LNCaP clone FGC (cell line): ENCODE measurements at regions not wholly inside any gene's neighbourhood (a gene's known extent, or its start where the extent isn't known, plus 50 kb on each side); places are given as distances from the start of the nearest gene placed in this dataset.

Source experiments
- DNase-seq: peaks from one replicate; pipeline ENCODE4 v3.0.0-alpha.2; 2011; ENCODE audit warnings: low read depth
- H3K4me3 ChIP-seq: 2 replicates; pipeline ENCODE4 v1.5.1; 2011; ENCODE audit warnings: mild to moderate bottlenecking, low read depth, low read length, control low read depth
- TF ChIP-seq, protein P1 (sequence below): IDR thresholded peaks from 2 replicates; pipeline ENCODE4 v1.5.1; 2012; ENCODE audit warnings: mild to moderate bottlenecking; ENCODE audit not compliant: control insufficient read depth, insufficient read depth; ENCODE audit errors: extremely low read depth

DNA sequence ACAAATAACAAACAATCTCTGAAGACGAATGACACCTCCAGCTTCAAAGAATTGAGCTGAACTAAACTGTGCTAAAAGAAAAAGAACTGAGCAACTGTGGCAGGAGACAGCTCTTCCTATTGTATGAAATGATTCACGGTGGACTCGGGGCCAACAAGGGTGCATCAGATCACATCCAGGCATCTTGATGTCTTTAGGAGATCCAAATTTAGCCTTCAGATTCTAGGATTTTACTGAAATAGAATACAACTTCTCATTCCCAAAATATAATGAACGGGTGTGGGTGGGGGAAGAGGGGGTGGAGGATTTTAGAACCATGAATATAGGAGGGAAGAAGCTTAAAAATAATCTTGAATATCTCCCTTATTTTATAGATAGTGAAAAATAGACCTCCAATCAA, 631.8 kb downstream of the ELAVL2 start:
- no peak overlapping the region for H3K4me3 ChIP-seq
- no peak for DNase-seq
- TF ChIP-seq, protein P1, sequence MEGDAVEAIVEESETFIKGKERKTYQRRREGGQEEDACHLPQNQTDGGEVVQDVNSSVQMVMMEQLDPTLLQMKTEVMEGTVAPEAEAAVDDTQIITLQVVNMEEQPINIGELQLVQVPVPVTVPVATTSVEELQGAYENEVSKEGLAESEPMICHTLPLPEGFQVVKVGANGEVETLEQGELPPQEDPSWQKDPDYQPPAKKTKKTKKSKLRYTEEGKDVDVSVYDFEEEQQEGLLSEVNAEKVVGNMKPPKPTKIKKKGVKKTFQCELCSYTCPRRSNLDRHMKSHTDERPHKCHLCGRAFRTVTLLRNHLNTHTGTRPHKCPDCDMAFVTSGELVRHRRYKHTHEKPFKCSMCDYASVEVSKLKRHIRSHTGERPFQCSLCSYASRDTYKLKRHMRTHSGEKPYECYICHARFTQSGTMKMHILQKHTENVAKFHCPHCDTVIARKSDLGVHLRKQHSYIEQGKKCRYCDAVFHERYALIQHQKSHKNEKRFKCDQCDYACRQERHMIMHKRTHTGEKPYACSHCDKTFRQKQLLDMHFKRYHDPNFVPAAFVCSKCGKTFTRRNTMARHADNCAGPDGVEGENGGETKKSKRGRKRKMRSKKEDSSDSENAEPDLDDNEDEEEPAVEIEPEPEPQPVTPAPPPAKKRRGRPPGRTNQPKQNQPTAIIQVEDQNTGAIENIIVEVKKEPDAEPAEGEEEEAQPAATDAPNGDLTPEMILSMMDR = no peak

DNA sequence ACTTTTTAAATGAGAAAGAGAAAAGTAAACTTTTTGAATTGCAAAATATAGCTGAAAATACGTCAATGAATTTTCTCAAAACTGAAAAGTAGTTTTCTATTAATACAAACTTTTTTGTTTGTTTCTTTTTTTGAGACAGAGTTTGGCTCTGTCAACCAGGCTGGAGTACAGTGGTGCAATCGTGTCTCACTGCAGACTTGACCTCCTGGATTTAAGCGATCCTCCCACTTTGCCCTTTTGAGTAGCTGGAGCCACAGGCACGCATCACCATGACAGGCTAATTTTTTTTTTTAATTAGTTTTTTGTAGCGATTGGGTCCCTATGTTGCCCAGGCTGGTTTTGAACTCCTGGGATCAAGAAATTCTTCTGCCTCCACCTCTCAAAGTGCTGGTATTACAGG, 610.4 kb downstream of the ELAVL2 start:
- H3K4me3 ChIP-seq = no peak overlapping the region
- TF ChIP-seq, protein P1 = no peak
- no peak for DNase-seq

DNA sequence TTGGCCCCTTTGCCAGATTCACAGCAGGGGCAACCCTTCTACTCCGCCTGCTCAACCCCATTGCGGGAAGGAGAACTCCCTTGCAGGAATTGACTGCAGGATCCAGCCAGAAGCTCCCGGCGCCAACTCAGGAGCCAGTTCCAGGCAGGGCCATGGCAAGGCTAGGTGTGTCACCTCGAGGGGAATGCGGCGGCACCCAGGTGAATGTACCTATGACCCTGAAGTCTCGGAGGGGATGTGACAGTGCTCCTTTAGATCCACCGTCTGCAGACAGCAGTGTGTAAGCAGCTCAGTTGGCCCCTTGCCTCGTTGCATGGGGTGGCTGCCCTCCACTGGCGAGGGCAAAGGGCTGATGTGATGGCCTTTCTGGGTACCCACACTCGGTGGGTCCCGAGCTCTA, 606.6 kb downstream of the ELAVL2 start:
- no peak for DNase-seq
- TF ChIP-seq, protein P1 = no peak
- H3K4me3 ChIP-seq = no peak overlapping the region

DNA sequence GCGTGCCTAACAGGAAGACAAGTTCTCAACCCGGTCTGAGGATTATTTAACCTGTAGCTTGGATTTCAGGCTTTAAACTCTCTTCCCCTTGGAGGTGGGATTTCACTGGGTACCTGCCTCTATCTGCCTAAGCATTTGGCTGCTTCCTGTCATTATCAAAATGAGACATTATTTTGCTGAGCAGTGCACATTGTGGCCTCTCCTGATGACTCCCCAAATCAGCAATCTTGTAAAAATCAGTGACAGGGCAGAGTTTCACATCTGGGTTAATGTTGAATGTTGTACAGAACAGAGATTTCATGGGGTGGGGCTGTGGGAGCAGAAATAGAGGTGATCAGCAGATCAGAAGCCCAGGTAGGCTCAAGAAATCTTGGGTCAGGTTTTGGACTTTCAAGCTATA, 605.9 kb downstream of the ELAVL2 start:
- TF ChIP-seq, protein P1 = no peak
- DNase-seq = no peak
- H3K4me3 ChIP-seq = no peak overlapping the region

DNA sequence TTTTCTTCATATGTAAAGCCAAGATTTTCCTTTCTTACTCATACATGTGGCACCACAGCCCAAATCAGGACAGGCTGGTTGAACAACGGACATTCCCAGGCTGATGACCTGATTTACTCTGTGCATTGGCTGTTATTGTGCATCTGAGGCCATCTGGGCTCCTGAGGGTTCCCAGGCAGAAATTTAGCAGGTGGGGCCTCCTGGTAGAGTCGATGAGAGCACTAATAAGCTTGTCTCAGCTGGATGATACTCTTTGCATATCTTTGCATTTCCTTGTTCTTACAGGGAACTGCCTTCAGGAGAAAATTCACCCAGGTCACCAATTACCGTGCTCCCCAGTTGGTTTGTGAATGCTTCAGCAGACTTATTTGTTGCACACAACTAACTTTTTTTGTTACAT, 605.1 kb downstream of the ELAVL2 start:
- no peak overlapping the region for H3K4me3 ChIP-seq
- TF ChIP-seq, protein P1 = no peak
- DNase-seq = no peak

DNA sequence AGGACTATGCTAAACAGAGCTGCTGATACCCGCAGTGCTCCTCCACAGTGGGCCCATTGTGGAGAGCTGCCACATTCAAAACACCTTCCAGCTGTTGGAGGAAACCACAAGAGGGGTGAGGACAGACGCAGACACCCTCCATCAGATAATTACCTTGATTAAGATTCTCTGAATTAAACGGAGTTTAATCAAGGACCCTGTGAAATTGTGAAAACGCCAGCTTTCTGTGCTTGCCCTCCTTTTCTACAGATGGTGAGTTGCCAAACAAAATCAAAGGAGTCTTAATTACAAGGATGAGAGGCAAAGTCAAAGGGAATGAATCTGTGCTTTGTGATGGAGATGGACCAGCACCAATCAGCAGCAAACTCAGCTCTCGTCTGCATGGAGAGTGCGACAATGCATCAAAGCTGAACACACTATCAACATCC, 596.1 kb downstream of the ELAVL2 start:
- H3K4me3 ChIP-seq = no peak overlapping the region
- no peak for DNase-seq
- TF ChIP-seq, protein P1 = no peak

DNA sequence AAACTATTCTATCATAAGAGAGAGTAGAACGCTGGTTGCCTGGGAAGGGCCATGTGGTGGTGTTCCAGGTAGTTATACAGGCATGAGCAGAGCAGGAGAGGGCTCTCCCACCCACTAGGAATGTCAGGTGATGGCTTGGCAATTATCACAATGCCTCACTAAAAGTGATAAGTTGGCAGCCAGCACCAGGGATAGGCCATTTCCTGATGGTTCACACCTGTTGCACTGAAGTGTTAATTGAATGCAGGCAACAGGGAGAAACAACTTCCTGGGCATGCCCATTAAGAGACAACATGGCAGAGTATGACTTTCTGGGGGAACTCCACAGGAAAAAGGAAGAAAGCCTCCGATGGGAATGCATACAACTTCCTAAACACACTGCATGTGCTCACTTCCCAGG, 593.2 kb downstream of the ELAVL2 start:
- TF ChIP-seq, protein P1 = no peak
- no peak overlapping the region for H3K4me3 ChIP-seq
- DNase-seq = no peak
